ENCODE measurements at regions not wholly inside any gene's neighbourhood (a gene's known extent, or its start where the extent isn't known, plus 50 kb on each side); places are given as distances from the start of the nearest gene placed in this dataset.

- intact Hi-C loops (cut with micrococcal nuclease) (no loop called here), dilution Hi-C loops (cut with HindIII; ENCODE audit: low sequenced_read_pairs, unreplicated experiment) (no loop called here), in situ Hi-C loops (cut with MboI; ENCODE audit: low sequenced_read_pairs) (no loop called here)
- Histone ChIP-seq H3K56ac (ENCODE audit: extremely low read depth, insufficient read depth, low read length) (no peak overlapping the region), H3K23ac (ENCODE audit: low read depth, low read length) (no peak overlapping the region), H3K14ac (replicated peaks; ENCODE audit: low read depth, low read length) (no peak overlapping the region), H3K4me1 (ENCODE audit: control insufficient read depth, insufficient read depth, low read length) (no peaks in the 10 kb centered on the region), H3K79me1 (ENCODE audit: low read depth in 1 of 2, low read length in 2 of 2) (no peaks in the 10 kb centered on the region), H3K4me3 (ENCODE audit: insufficient read depth, low read depth, low read length) (no peak overlapping the region), H3K36me3 (ENCODE audit: control insufficient read depth, insufficient read depth, low read length) (no peaks in the 10 kb centered on the region), H3K9me1 (ENCODE audit: insufficient read depth, low read length) (no peaks in the 10 kb centered on the region), H2AFZ (replicated peaks; ENCODE audit: low read length, poor library complexity) (no peak overlapping the region), H4K20me1 (ENCODE audit: insufficient read depth, low read length) (no peaks in the 10 kb centered on the region), H3K18ac (ENCODE audit: low read depth, low read length) (no peak overlapping the region), H3K9ac (ENCODE audit: low read depth, low read length) (no peak overlapping the region), H3K4me2 (ENCODE audit: low read depth, low read length) (no peak overlapping the region), H3K9me3 (ENCODE audit: control insufficient read depth, insufficient read depth, low read length) (no peaks in the 10 kb centered on the region), H2AK5ac (ENCODE audit: low read depth, low read length) (no peak overlapping the region), H3K27ac (ENCODE audit: insufficient read depth, low read length) (no peak overlapping the region), H4K8ac (ENCODE audit: low read depth in 2 of 2, low read length in 2 of 2) (no peak overlapping the region), H2BK5ac (ENCODE audit: low read depth, low read length, poor library complexity, severe bottlenecking) (no peak overlapping the region), H2BK120ac (ENCODE audit: low read depth, low read length) (no peak overlapping the region), H2BK15ac (ENCODE audit: low read depth, low read length) (no peak overlapping the region), H4K5ac (ENCODE audit: low read depth, low read length) (no peak overlapping the region), H2BK20ac (ENCODE audit: low read depth, low read length) (no peak overlapping the region), H4K91ac (ENCODE audit: insufficient read depth, low read depth, low read length) (no peak overlapping the region), H3K27me3 (ENCODE audit: control insufficient read depth, insufficient read depth, low read length) (peaks cover 24% of the 10 kb centered on the region), H3K4ac (ENCODE audit: low read depth, low read length) (no peak overlapping the region), H2AK9ac (replicated peaks; ENCODE audit: low read depth, low read length, poor library complexity) (no peak overlapping the region)
- POLR2A ChIA-PET (ENCODE audit: unreplicated experiment), result interaction anchor here (0.7 kb wide), 1 partner anchor 34 kb away, joined by 4 read pairs; no protein-coding TSS in a partner anchor
- ATAC-seq (ENCODE audit: low read depth), result no peak
- no peak for TF ChIP-seq NFE2L2 (IDR thresholded peaks at IDR 0.05; ENCODE audit: low read depth, low read length)
- TF ChIP-seq POLR2A (IDR thresholded peaks at IDR 0.05; ENCODE audit: low read depth, low read length), result no peak
- TF ChIP-seq MAFK (IDR thresholded peaks at IDR 0.05; ENCODE audit: low read depth, low read length), result no peak
- TF ChIP-seq CEBPB (IDR thresholded peaks at IDR 0.05; ENCODE audit: low read depth, low read length), result no peak
- TF ChIP-seq CTCF (conservative IDR thresholded peaks at IDR 0.05; ENCODE audit: low read depth, low read length), result no peak
- no peak for TF ChIP-seq FOS (IDR thresholded peaks at IDR 0.05; ENCODE audit: low read depth, low read length)
- TF ChIP-seq BHLHE40 (IDR thresholded peaks at IDR 0.05; ENCODE audit: low read depth, low read length), result no peak
- TF ChIP-seq SMC3 (IDR thresholded peaks at IDR 0.05; ENCODE audit: low read depth, low read length), result no peak
- TF ChIP-seq MAZ (IDR thresholded peaks at IDR 0.05; ENCODE audit: borderline replicate concordance, low read depth, low read length), result no peak
- no peak for TF ChIP-seq MXI1 (IDR thresholded peaks at IDR 0.05; ENCODE audit: borderline replicate concordance, low read depth, low read length)
- TF ChIP-seq, protein P1, sequence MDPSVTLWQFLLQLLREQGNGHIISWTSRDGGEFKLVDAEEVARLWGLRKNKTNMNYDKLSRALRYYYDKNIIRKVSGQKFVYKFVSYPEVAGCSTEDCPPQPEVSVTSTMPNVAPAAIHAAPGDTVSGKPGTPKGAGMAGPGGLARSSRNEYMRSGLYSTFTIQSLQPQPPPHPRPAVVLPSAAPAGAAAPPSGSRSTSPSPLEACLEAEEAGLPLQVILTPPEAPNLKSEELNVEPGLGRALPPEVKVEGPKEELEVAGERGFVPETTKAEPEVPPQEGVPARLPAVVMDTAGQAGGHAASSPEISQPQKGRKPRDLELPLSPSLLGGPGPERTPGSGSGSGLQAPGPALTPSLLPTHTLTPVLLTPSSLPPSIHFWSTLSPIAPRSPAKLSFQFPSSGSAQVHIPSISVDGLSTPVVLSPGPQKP (IDR thresholded peaks at IDR 0.05; ENCODE audit: borderline replicate concordance, low read depth, low read length), result no peak
- TF ChIP-seq, protein P2, sequence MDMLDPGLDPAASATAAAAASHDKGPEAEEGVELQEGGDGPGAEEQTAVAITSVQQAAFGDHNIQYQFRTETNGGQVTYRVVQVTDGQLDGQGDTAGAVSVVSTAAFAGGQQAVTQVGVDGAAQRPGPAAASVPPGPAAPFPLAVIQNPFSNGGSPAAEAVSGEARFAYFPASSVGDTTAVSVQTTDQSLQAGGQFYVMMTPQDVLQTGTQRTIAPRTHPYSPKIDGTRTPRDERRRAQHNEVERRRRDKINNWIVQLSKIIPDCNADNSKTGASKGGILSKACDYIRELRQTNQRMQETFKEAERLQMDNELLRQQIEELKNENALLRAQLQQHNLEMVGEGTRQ (IDR thresholded peaks at IDR 0.05; ENCODE audit: low read depth, low read length), result no peak
- no peak for TF ChIP-seq RAD21 (IDR thresholded peaks at IDR 0.05; ENCODE audit: low read length)
- no peak for TF ChIP-seq RCOR1 (IDR thresholded peaks at IDR 0.05; ENCODE audit: insufficient replicate concordance, low read length)
- no peak for TF ChIP-seq RFX5 (IDR thresholded peaks at IDR 0.05; ENCODE audit: low read depth, low read length)
- CTCF ChIA-PET, result interaction anchor here (1.1 to 1.5 kb wide), 2 partner anchors 10 to 17 kb away, joined by 3 read pairs; no protein-coding TSS in a partner anchor
- peak; percentile 41 for DNase-seq
- no TSS peak for BruUV-seq (replicated peaks)
- 93% methylated on average over 3 of the region's 3 CpGs; no CpG with 5 or more reads in 1 of the 2 experiments for WGBS, 2 experiments (ENCODE audit: extremely low coverage in 2 of 2, insufficient read length in 1 of 2)
These were observed 226.3 kb downstream of the DLEU7 start for GRCh38 chr13:50617134-50617721.
